ENCODE measurements at regions not wholly inside any gene's neighbourhood (a gene's known extent, or its start where the extent isn't known, plus 50 kb on each side); places are given as distances from the start of the nearest gene placed in this dataset.

- Mint-ChIP-seq H3K27ac (no peak overlapping the region), H3K27me3 (ENCODE audit: low read depth) (no peaks in the 10 kb centered on the region), H3K9me3 (no peaks in the 10 kb centered on the region), H3K4me3 (no peak overlapping the region), H3K4me1 (ENCODE audit: low read depth) (no peaks in the 10 kb centered on the region), H3K36me3 (ENCODE audit: low read depth) (no peaks in the 10 kb centered on the region)
These were observed 573.8 kb upstream of the ARGLU1 start for GRCh38 chr13:107141767-107142166.

DNA sequence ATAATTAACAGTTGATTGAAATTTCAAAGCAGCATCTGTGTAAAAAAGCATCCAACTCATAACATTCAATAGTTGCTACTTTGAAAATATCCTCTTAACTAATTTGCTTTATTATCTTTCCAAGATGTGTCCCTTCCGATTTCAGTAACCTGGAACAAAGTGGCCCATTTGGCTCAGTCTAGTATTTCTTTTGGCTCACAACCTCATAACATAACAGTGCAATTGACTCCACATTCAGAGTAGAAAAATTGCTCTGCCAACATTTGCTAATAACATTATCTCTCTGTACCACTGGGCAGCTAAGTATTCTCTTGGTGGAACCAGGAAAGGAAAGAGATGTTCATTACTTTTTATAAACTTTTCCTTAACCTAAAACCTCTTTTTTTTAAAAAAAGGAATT is 571.1 kb upstream of the ARGLU1 start:
- Mint-ChIP-seq H3K4me1 (ENCODE audit: low read depth) (no peaks in the 10 kb centered on the region), H3K4me3 (no peak overlapping the region), H3K36me3 (ENCODE audit: low read depth) (no peaks in the 10 kb centered on the region), H3K27me3 (ENCODE audit: low read depth) (no peaks in the 10 kb centered on the region), H3K9me3 (no peaks in the 10 kb centered on the region), H3K27ac (no peak overlapping the region)

- H3K4me3 Mint-ChIP-seq: no peak overlapping the region
- no peaks in the 10 kb centered on the region for H3K27me3 Mint-ChIP-seq (ENCODE audit: low read depth)
- H3K36me3 Mint-ChIP-seq (ENCODE audit: low read depth): no peaks in the 10 kb centered on the region
- no peak overlapping the region for H3K27ac Mint-ChIP-seq
- H3K4me1 Mint-ChIP-seq (ENCODE audit: low read depth): no peaks in the 10 kb centered on the region
- H3K9me3 Mint-ChIP-seq: no peaks in the 10 kb centered on the region
These were observed 570.5 kb upstream of the ARGLU1 start for GRCh38 chr13:107138486-107138885.

DNA sequence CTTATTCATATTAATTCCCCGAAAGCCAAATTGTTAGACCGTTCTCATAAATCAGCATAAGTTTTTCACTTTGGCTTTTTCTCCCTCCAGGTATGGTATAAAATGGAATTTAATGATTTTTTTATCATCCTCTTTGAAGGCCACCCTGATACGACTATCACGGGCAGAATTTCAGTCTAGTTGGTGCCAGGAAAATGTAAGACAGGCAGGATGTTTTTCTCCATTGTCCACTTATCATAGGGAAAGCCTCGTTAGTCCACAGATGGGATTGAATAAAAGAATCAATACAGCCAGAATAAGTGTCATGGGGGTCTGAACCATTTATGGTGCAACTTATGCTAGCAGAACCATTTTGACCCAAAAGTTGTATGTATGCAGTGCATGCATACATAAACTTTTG is 566.0 kb upstream of the ARGLU1 start:
- H3K27ac Mint-ChIP-seq: no peak overlapping the region
- no peaks in the 10 kb centered on the region for H3K27me3 Mint-ChIP-seq (ENCODE audit: low read depth)
- no peaks in the 10 kb centered on the region for H3K4me1 Mint-ChIP-seq (ENCODE audit: low read depth)
- no peaks in the 10 kb centered on the region for H3K36me3 Mint-ChIP-seq (ENCODE audit: low read depth)
- H3K9me3 Mint-ChIP-seq: no peaks in the 10 kb centered on the region
- no peak overlapping the region for H3K4me3 Mint-ChIP-seq

GRCh38 chr13:107130566-107130965 is 562.6 kb upstream of the ARGLU1 start:
- Mint-ChIP-seq H3K9me3 (peaks cover 3% of the 10 kb centered on the region), H3K27ac (no peak overlapping the region), H3K36me3 (ENCODE audit: low read depth) (no peaks in the 10 kb centered on the region), H3K4me1 (ENCODE audit: low read depth) (no peaks in the 10 kb centered on the region), H3K4me3 (no peak overlapping the region), H3K27me3 (ENCODE audit: low read depth) (no peaks in the 10 kb centered on the region)

DNA sequence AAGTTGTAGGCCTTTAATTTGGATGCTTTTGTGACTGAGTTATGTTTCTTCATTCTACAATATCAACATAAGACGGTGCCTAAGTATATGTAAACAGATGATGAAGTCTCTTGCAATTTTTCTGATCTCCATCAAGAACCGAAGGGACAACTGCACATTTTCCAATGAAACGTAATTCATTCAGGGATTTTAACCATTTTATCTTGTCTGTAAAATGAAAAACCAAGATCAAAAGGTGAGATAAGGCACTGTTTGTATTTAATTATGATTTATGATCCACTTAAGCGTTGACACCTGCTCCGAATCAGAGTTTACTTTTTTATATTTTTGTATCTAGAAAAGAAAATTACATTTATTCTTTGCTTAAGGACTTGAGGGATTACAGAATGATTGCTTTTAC is 556.8 kb upstream of the ARGLU1 start:
- H3K27me3 Mint-ChIP-seq (ENCODE audit: low read depth): no peaks in the 10 kb centered on the region
- H3K36me3 Mint-ChIP-seq (ENCODE audit: low read depth): no peaks in the 10 kb centered on the region
- H3K4me1 Mint-ChIP-seq (ENCODE audit: low read depth): no peaks in the 10 kb centered on the region
- peaks cover 3% of the 10 kb centered on the region for H3K9me3 Mint-ChIP-seq
- H3K4me3 Mint-ChIP-seq: no peak overlapping the region
- no peak overlapping the region for H3K27ac Mint-ChIP-seq

DNA sequence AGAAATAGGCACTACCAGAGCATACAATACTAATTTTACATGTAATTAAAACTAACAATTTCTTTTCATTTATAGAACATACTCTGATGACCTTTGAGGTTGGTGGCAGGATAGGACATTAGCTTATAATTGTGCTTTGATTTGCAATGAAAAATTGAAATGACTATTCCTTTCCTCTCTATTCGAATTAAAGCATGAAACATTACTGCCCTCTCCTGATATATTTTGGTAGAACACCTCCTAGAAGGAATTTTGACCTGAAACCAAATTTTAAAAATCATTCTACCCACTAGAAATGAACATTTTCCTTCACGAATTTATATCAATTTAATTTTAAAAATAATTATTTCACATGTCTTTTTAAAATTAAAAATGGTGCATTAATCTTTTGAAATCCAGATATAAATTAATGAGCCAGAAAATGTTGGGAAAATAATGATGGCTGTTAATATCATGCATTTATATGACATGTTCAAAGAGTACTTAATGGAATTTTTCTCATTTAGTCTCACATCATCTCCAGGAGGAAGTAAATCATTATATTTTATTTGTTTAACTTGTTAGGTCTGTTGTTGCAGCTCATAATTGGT is 556.3 kb upstream of the ARGLU1 start:
- H3K36me3 Mint-ChIP-seq (ENCODE audit: low read depth): no peaks in the 10 kb centered on the region
- no peak overlapping the region for H3K27ac Mint-ChIP-seq
- no peak overlapping the region for H3K4me3 Mint-ChIP-seq
- no peaks in the 10 kb centered on the region for H3K27me3 Mint-ChIP-seq (ENCODE audit: low read depth)
- no peaks in the 10 kb centered on the region for H3K4me1 Mint-ChIP-seq (ENCODE audit: low read depth)
- peaks cover 3% of the 10 kb centered on the region for H3K9me3 Mint-ChIP-seq

DNA sequence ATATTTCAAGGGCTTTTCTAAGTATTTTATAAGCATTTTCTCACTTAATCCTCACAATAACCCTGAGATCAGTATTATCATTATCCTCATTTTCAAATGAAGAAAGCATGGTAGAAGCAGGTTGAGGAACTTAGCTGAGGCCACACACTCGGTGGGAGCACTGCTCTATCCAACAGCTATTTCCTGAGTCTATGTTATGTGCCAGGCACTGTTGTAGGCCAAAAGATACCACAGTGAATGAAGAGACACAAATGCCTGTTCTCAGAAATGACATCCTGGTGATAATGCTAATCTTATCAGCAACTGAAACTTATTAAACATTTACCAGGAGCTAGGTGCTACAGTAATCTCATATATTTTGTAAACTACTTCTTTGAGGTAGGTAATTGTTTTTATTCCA is 553.9 kb upstream of the ARGLU1 start:
- Mint-ChIP-seq H3K27me3 (ENCODE audit: low read depth) (no peaks in the 10 kb centered on the region), H3K4me3 (no peak overlapping the region), H3K27ac (no peak overlapping the region), H3K9me3 (no peaks in the 10 kb centered on the region), H3K36me3 (ENCODE audit: low read depth) (no peaks in the 10 kb centered on the region), H3K4me1 (ENCODE audit: low read depth) (no peaks in the 10 kb centered on the region)

DNA sequence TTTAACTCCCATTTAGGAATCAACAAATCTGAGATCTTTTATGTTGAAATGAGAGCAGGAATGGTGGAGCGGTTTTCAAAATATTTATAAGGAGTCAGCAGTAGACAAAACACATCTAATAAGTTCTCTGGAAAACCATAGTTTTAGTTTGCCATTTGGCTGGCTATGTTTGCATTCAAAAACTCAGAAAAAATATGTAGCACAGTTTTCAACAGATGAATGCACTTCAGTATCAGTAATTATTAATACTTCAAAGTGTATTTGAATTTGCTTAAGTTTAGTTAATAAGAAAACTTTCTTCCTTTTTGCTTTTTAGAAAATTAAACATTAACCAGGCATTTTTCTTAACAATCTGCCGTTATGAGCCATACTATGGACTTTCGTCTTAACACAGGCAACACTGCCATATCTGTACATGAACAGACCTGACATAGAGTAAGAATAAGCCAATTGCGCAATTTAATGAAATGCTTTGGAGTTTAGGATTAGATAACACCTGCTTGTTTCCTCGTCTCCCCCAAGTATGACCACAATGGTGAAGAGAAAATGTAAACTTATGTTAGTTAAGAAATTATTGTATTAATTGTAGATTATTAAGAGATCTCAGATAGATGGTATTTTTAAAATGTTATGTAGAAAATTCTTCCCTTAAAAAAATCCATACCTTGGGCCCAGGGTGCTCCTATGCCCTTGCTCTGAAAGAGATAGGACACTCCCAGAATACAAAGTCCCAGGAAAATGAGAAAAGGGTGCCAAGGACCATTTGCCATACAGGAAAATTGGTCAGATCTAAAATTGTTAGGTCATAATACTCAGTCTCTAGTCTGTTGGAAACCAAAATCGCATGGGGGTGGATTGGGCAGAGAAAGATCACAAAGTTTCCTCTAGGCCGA is 552.3 kb upstream of the ARGLU1 start:
- H3K9me3 Mint-ChIP-seq: no peaks in the 10 kb centered on the region
- H3K27me3 Mint-ChIP-seq (ENCODE audit: low read depth): no peaks in the 10 kb centered on the region
- no peaks in the 10 kb centered on the region for H3K36me3 Mint-ChIP-seq (ENCODE audit: low read depth)
- no peak overlapping the region for H3K27ac Mint-ChIP-seq
- no peaks in the 10 kb centered on the region for H3K4me1 Mint-ChIP-seq (ENCODE audit: low read depth)
- no peak overlapping the region for H3K4me3 Mint-ChIP-seq

DNA sequence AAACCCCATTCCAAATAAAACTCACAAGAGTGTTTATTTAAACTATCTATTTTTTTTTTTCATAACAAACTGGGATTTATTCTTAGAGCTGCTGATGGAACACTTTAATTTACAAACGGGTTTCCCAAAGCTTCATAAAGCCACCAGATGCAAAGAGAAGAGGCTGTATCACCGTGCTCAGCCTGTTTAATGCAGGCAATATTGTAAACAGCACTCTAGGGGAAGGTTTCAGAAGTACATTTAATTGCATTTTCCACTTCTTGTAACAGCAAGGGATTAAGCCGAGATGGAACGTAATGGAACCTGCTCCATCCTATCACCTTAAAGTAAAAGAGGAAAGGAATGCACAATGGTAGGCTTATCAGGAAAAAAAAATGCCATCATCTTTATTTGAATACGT is 550.6 kb upstream of the ARGLU1 start:
- Mint-ChIP-seq H3K4me1 (ENCODE audit: low read depth) (no peaks in the 10 kb centered on the region), H3K36me3 (ENCODE audit: low read depth) (no peaks in the 10 kb centered on the region), H3K9me3 (no peaks in the 10 kb centered on the region), H3K27ac (no peak overlapping the region), H3K27me3 (ENCODE audit: low read depth) (no peaks in the 10 kb centered on the region), H3K4me3 (no peak overlapping the region)

DNA sequence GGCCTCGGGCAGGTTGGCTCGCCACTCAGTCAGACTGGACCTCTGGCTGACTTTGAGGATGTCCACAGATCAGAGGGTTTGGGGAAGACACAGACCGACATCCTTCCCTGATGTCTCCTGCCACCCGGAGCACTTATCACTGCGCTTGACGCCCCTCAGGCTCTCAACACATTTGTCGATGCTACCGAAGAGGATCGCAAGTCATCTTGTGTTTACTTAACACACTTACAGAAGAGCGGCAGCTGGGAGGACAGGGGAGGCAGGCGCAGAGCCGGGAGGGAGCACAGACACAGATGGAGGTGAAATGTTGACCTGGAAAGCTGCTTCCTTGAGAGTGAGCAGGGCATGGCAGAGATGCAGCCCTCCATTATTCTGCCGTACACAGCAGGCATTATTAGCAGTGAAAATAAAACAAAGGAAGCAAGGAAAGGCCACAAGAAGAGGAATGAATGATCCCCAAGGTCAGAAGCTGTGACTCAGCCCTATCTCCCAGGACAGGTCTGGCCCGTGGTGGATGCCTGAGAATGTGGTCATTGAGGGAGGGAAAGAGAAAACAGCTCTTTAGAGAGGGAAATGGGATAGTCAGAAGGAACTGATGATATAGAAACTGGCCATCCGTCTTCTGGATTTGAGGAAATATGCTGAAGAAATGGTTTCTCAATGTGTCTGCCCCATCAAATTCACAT is 549.5 kb upstream of the ARGLU1 start:
- H3K4me3 Mint-ChIP-seq: no peak overlapping the region
- peaks cover 4% of the 10 kb centered on the region for H3K9me3 Mint-ChIP-seq
- H3K27me3 Mint-ChIP-seq (ENCODE audit: low read depth): no peaks in the 10 kb centered on the region
- no peaks in the 10 kb centered on the region for H3K36me3 Mint-ChIP-seq (ENCODE audit: low read depth)
- no peaks in the 10 kb centered on the region for H3K4me1 Mint-ChIP-seq (ENCODE audit: low read depth)
- H3K27ac Mint-ChIP-seq: no peak overlapping the region

- Mint-ChIP-seq H3K27ac (no peak overlapping the region), H3K27me3 (ENCODE audit: low read depth) (no peaks in the 10 kb centered on the region), H3K9me3 (peaks cover 10% of the 10 kb centered on the region), H3K4me1 (ENCODE audit: low read depth) (no peaks in the 10 kb centered on the region), H3K36me3 (ENCODE audit: low read depth) (no peaks in the 10 kb centered on the region), H3K4me3 (no peak overlapping the region)
These were observed 545.5 kb upstream of the ARGLU1 start for GRCh38 chr13:107113387-107113786.

DNA sequence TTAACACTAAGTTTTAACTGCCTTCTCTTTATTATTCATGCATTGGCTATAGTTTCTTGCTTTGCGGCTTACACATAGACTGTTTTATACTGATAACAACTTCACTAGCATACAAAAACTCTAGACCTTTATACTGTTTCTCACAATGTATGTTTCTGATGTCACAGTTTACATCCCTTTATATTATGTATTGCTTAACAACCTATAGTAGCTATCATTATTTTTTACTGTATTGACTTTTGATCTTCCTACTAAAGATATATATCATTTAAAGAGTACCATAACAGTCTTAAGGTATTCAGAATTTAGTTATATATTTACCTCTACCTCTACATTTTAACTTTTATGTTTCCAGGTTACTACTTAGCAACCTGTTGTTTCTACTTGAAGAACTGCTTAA is 543.3 kb upstream of the ARGLU1 start:
- Mint-ChIP-seq H3K4me3 (no peak overlapping the region), H3K9me3 (peaks cover 10% of the 10 kb centered on the region), H3K36me3 (ENCODE audit: low read depth) (no peaks in the 10 kb centered on the region), H3K4me1 (ENCODE audit: low read depth) (no peaks in the 10 kb centered on the region), H3K27me3 (ENCODE audit: low read depth) (no peaks in the 10 kb centered on the region), H3K27ac (no peak overlapping the region)

DNA sequence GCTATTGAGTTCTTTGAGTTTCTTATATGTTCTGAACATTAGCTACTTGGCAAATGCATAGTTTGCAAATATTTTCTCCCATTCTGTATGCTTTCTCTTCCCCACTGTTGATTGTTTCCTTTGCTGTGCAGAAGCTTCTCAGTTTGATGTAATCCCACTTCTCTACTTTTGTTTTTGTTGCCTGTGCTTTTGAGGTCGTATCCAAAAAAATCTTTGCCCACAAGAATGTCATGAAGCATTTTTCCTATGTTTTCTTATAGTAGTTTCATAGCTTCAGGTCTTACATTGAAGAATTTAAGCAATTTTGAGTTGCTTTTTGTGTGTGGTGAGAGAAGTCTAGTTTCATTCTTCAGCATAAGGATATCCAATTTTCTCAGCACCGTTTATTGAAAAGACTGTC is 536.7 kb upstream of the ARGLU1 start:
- Mint-ChIP-seq H3K36me3 (ENCODE audit: low read depth) (no peaks in the 10 kb centered on the region), H3K4me1 (ENCODE audit: low read depth) (no peaks in the 10 kb centered on the region), H3K9me3 (peaks cover 6% of the 10 kb centered on the region), H3K27ac (no peak overlapping the region), H3K27me3 (ENCODE audit: low read depth) (no peaks in the 10 kb centered on the region), H3K4me3 (no peak overlapping the region)

GRCh38 chr13:107102676-107103075 is 534.7 kb upstream of the ARGLU1 start:
- Mint-ChIP-seq H3K4me3 (no peak overlapping the region), H3K9me3 (no peaks in the 10 kb centered on the region), H3K27ac (no peak overlapping the region), H3K36me3 (ENCODE audit: low read depth) (no peaks in the 10 kb centered on the region), H3K27me3 (ENCODE audit: low read depth) (no peaks in the 10 kb centered on the region), H3K4me1 (ENCODE audit: low read depth) (no peaks in the 10 kb centered on the region)

Data from T-helper 1 cell treated with Interleukin-12 subunit alpha and Interleukin-12 subunit beta and Interleukin-4 antibody, amounts not matched to agents 30 μg/mL and 1 μg/mL, for 36 hours (primary cell).